D721Med (cell line): ENCODE measurements at regions not wholly inside any gene's neighbourhood (a gene's known extent, or its start where the extent isn't known, plus 50 kb on each side); places are given as distances from the start of the nearest gene placed in this dataset.
"Not testable (repeated sequence)": the region's sequence is repeated elsewhere in the genome, so short reads cannot be mapped to it uniquely, and the experiment has no call there.

ENCODE experiments used
- DNase-seq: peaks from one replicate; pipeline ENCODE4 v3.0.0; 2011; ENCODE audit warnings: low spot score; ENCODE audit not compliant: insufficient read length
- FAIRE-seq: peaks from 2 replicates; lab custom pipeline; 2011; peaks lifted over from hg19 to GRCh38; lab: Jason Lieb, UNC
- TF ChIP-seq, protein P1 (sequence below): IDR thresholded peaks from 2 replicates; pipeline ENCODE4 v1.5.1; 2012; ENCODE audit warnings: mild to moderate bottlenecking, control low read depth; ENCODE audit not compliant: insufficient read depth; ENCODE audit errors: missing control alignments

DNA sequence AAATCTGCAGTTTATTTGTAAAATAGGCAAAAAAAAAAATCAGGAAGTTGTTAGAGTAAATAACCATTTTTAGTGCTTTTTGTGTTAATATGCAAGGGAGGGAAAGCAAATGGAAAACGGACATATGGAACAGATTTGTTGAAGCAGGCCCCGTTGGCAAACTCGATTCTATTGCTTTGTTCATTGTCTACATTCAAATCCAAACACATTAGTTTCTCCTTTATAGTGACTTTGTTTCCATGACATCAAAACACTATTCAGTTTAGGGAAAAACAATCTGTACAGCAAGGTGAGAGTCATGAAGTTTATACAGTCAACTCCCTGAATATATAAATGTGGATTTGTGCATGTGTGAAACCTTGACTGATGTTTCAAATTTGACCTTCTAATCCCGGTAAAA, 142.2 kb downstream of the FAM47A start:
- peak; percentile 56 for FAIRE-seq
- TF ChIP-seq, protein P1, sequence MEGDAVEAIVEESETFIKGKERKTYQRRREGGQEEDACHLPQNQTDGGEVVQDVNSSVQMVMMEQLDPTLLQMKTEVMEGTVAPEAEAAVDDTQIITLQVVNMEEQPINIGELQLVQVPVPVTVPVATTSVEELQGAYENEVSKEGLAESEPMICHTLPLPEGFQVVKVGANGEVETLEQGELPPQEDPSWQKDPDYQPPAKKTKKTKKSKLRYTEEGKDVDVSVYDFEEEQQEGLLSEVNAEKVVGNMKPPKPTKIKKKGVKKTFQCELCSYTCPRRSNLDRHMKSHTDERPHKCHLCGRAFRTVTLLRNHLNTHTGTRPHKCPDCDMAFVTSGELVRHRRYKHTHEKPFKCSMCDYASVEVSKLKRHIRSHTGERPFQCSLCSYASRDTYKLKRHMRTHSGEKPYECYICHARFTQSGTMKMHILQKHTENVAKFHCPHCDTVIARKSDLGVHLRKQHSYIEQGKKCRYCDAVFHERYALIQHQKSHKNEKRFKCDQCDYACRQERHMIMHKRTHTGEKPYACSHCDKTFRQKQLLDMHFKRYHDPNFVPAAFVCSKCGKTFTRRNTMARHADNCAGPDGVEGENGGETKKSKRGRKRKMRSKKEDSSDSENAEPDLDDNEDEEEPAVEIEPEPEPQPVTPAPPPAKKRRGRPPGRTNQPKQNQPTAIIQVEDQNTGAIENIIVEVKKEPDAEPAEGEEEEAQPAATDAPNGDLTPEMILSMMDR = no peak
- DNase-seq = no peak

DNA sequence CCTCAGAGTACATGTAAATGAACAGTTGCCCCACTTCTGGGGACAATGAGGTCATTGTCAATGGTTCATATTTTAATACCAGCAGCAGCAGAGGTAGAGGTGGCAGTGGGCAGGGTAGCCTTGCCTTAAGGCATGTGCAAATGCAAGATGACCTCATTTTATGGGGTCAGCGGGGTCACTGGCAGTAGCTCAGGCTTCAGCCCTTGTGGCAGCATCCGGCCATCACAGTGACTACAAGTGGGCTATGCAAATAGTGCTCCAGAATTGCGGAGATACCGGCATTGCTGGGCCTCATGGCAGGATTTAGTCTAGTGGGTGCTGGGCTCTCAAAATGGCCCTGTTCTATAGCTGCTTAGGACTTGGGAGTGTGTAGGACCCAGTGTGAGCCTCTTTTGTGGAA, 144.7 kb downstream of the FAM47A start:
- TF ChIP-seq, protein P1 = no peak
- DNase-seq (no peak), FAIRE-seq (no peak)

DNA sequence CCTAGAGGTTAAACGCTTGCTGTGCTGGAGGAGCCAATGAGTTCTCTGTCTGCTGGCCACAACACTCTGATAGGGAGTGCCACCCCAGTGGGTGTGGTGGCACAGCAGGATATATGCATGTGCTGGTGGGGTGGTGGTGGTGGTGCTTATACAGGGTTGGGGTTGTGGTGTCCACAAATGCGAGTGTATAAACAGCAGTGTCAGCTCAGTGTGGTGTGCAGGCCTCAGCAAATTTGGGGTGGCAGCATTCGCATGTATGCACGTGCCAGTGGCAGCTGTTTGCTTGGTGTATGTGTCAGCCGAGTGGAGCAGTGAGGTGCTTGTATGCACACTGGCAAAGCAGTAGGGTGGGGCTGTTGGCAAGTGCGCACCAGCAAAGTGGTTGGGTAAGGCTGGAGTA, 157.4 kb downstream of the FAM47A start:
- DNase-seq (no peak), FAIRE-seq (no peak)
- TF ChIP-seq, protein P1 = no peak

DNA sequence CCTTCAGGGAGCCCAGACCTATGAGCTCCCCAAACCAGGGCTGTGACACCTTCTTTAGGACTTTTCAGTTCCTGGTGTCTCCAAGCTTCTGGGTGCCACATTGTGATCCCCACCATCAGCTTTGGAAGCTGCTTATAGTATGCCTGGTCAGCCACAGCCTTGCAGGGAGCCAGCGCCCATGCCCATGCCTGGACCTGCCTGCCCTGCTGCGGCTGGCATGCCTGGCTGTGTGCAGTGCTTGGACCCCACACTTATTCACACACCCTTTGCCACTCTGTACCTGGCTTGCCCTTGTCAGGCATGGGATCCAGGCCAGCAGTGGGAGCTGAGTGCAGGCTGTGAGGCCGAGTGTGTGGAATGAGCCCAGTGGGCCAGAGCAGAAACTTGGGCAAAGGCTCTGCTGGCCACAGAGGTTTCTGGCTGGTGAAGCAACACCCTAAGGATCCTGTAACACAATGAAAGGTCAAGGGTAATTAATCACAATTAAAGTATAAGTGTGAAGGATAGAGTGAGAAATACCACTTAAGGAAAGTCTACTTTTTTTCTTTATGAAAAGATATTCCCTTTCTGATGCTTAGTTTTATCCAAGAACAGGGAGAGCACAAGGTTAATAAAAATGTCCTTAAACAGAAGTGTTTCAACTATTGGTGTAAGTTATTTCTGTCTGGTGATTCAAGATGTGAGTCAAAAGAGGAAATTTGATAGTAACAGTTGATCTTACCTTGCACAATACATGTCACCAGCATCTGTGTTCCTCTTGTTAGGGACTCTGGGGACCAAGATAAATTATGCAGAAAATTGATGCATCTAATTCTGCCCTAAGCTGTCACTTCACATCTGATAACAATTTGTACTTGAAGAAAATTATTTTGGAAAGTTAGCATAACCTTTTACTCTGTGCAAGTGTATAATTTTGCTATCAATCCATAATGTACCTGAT, 161.8 kb downstream of the FAM47A start:
- no peak for DNase-seq
- FAIRE-seq = no peak
- TF ChIP-seq, protein P1 = no peak

DNA sequence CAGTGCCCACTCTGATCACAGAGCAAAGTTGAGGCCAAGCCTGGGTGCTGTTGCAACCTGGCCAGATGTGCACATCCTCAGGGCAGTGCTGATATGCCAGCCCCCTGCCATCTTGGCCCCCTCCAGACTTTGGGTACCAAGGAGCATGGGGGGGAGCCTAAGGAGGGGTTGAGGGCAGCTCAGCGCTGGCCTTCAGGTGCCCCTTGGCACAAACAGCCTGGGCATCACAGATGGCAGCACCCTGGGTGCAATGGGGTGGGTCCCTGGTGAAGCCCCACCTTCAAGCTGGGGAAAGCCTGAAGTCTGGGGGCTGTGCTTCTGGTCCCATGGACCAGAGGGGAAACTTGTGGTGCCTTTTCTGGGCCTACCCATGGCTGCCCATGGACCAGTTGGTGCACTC, 163.0 kb downstream of the FAM47A start:
- DNase-seq (no peak), FAIRE-seq (no peak)
- TF ChIP-seq, protein P1 = no peak

DNA sequence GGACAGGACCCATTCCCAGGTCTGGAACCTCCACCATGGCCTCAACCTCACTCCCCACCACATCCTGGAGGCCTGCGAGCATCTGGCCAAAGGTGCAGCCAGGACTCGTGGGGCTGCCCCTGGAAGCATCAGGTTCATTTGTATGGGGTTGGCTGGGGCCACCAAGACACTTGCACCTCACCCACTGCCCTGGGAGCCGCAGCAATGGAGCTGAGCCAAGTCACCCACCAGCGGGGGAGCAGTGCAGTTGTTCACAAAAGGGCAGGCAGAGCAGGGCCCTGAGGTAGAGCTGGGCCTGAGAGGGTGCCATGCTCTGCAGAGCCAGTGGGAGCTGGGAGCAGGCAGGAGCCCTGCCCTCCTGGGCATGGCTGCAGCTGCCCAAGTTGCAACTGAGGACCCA, 163.5 kb downstream of the FAM47A start:
- DNase-seq (no peak), FAIRE-seq (no peak)
- TF ChIP-seq, protein P1 = no peak

DNA sequence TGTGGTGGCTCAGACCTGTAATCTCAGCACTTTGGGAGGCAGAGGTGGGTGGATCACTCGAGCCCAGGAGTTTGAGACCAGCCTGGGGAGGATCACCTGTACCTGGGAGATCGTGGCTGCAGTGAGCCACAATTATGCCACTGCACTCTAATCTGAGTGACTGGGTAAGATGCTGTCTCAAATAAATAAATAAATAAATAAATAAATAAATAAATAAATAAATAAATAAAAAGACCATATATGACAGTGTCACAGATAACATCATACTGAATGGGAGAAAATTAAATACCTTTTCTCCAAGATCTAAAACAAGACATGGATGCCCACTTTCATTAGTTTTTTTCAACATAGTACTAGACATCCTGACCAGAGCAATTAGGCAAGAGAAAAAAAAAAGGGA, 182.8 kb downstream of the FAM47A start:
- DNase-seq = no peak
- FAIRE-seq = no peak
- TF ChIP-seq, protein P1 = no peak

DNA sequence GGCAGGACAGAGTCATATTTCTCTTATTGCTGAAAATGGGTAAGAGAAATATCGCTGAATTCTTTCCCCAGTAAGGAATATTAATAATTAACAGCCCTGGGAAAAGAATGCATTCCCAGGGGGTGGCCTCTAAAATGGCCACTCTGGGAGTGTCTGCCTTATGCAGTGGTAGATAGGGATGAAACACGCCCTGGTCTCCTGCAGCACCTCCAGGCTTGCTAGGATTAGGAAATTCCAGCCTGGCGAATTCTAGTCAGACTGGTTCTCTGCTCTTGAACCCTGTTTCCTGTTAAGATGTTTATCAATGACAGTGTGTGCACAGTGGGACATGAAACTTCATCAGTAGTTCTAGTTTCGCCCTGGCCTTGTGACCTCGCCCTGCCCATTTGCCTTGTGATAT, 205.9 kb downstream of the FAM47A start:
- DNase-seq, FAIRE-seq: not testable (repeated sequence)
